IMR-90 (cell line): ENCODE measurements at regions not wholly inside any gene's neighbourhood (a gene's known extent, or its start where the extent isn't known, plus 50 kb on each side); places are given as distances from the start of the nearest gene placed in this dataset.

Experiments used
- ATAC-seq: fragments of 200-7000 bp; cut with Tn5 transposase; 2 replicates; pipeline ENCODE4 v1.9.1; 2020; ENCODE audit warnings: low read depth, mild to moderate bottlenecking, moderate library complexity
- BruUV-seq: library from RNA; stranded (reverse); fragments of 400-500 nt; replicated peaks from 2 replicates; lab custom pipeline; 2021; lab: Mats Ljungman, UMichigan
- CTCF ChIA-PET: fragments of 300-600 bp; formaldehyde crosslinking; extraction: SDS; loops from one replicate; lab custom pipeline; 2021; ENCODE audit warnings: antibody characterized with exemption; lab: Yijun Ruan, JAX
- POLR2A ChIA-PET: fragments of 300-600 bp; sonication (Branson Sonifier 250); formaldehyde crosslinking; loops from one replicate; lab custom pipeline; 2022; ENCODE audit warnings: antibody characterized with exemption; ENCODE audit not compliant: unreplicated experiment; lab: Charles Lee
- DNase-seq: peaks from one replicate; pipeline ENCODE4 v3.0.0; 2013
- H2AFZ ChIP-seq: replicated peaks from 2 replicates; pipeline ENCODE3; 2013; ENCODE audit warnings: low read length, mild to moderate bottlenecking; ENCODE audit not compliant: poor library complexity
- H2AK5ac ChIP-seq: 2 replicates; pipeline ENCODE4 v1.6.1; 2013; ENCODE audit warnings: low read depth, low read length, inconsistent platforms
- H2AK9ac ChIP-seq: replicated peaks from 2 replicates; pipeline ENCODE3; 2013; ENCODE audit warnings: mild to moderate bottlenecking, low read depth, low read length, moderate library complexity; ENCODE audit not compliant: poor library complexity
- H2BK120ac ChIP-seq: 2 replicates; pipeline ENCODE4 v1.6.1; 2013; ENCODE audit warnings: low read depth, low read length, inconsistent platforms
- H2BK15ac ChIP-seq: 3 replicates; pipeline ENCODE4 v1.6.1; 2013; ENCODE audit warnings: low read depth, low read length, inconsistent platforms
- H2BK20ac ChIP-seq: 2 replicates; pipeline ENCODE4 v1.6.1; 2013; ENCODE audit warnings: low read depth, mild to moderate bottlenecking, inconsistent platforms, low read length, moderate library complexity
- H2BK5ac ChIP-seq: 2 replicates; pipeline ENCODE4 v1.6.1; 2013; ENCODE audit warnings: mild to moderate bottlenecking, low read depth, low read length, inconsistent platforms; ENCODE audit not compliant: poor library complexity, severe bottlenecking
- H3K14ac ChIP-seq: replicated peaks from 2 replicates; pipeline ENCODE4 v1.6.1; 2013; ENCODE audit warnings: low read depth, low read length, inconsistent platforms
- H3K18ac ChIP-seq: 2 replicates; pipeline ENCODE4 v1.6.1; 2013; ENCODE audit warnings: low read depth, low read length, control low read depth
- H3K23ac ChIP-seq: 2 replicates; pipeline ENCODE4 v1.6.1; 2013; ENCODE audit warnings: low read depth, low read length, inconsistent platforms
- H3K27ac ChIP-seq: 2 replicates; pipeline ENCODE4 v1.5.1; 2013; ENCODE audit warnings: mild to moderate bottlenecking, control low read depth, low read length; ENCODE audit not compliant: insufficient read depth
- H3K27me3 ChIP-seq: 2 replicates; pipeline ENCODE4 v1.6.1; 2013; ENCODE audit warnings: low read length; ENCODE audit not compliant: control insufficient read depth, insufficient read depth
- H3K36me3 ChIP-seq: 2 replicates; pipeline ENCODE4 v1.6.1; 2013; ENCODE audit warnings: low read length, mixed read lengths; ENCODE audit not compliant: control insufficient read depth, insufficient read depth
- H3K4ac ChIP-seq: 2 replicates; pipeline ENCODE4 v1.6.1; 2013; ENCODE audit warnings: low read depth, low read length, inconsistent platforms
- H3K4me1 ChIP-seq: 2 replicates; pipeline ENCODE4 v1.6.1; 2013; ENCODE audit warnings: low read length, mixed read lengths; ENCODE audit not compliant: control insufficient read depth, insufficient read depth
- H3K4me2 ChIP-seq: 2 replicates; pipeline ENCODE4 v1.6.1; 2013; ENCODE audit warnings: low read depth, mild to moderate bottlenecking, control low read depth, low read length, moderate library complexity
- H3K4me3 ChIP-seq: 2 replicates; pipeline ENCODE4 v1.5.1; 2013; ENCODE audit warnings: low read depth, mild to moderate bottlenecking, control low read depth, low read length, moderate library complexity; ENCODE audit not compliant: insufficient read depth
- H3K56ac ChIP-seq: 2 replicates; pipeline ENCODE4 v1.6.1; 2013; ENCODE audit warnings: low read length, inconsistent platforms; ENCODE audit not compliant: insufficient read depth; ENCODE audit errors: extremely low read depth
- H3K79me1 ChIP-seq, 2 experiments: 2 replicates each; pipeline ENCODE4 v1.6.1; 2013; ENCODE audit warnings: low read length in 2 of 2, inconsistent platforms in 1 of 2, low read depth in 1 of 2
- H3K9ac ChIP-seq: 2 replicates; pipeline ENCODE4 v1.6.1; 2013; ENCODE audit warnings: low read depth, low read length, control low read depth
- H3K9me1 ChIP-seq: 2 replicates; pipeline ENCODE4 v1.6.1; 2013; ENCODE audit warnings: low read length, inconsistent platforms; ENCODE audit not compliant: insufficient read depth
- H3K9me3 ChIP-seq: 2 replicates; pipeline ENCODE4 v1.6.1; 2013; ENCODE audit warnings: low read length; ENCODE audit not compliant: control insufficient read depth, insufficient read depth
- H4K20me1 ChIP-seq: 2 replicates; pipeline ENCODE4 v1.6.1; 2013; ENCODE audit warnings: low read length, inconsistent platforms; ENCODE audit not compliant: insufficient read depth
- H4K5ac ChIP-seq: 2 replicates; pipeline ENCODE4 v1.6.1; 2013; ENCODE audit warnings: mild to moderate bottlenecking, low read depth, low read length, control low read depth
- H4K8ac ChIP-seq, 2 experiments: 2 replicates each; pipeline ENCODE4 v1.6.1; 2013; ENCODE audit warnings: low read depth in 2 of 2, low read length in 2 of 2, control low read depth in 1 of 2, inconsistent platforms in 1 of 2
- H4K91ac ChIP-seq: 2 replicates; pipeline ENCODE4 v1.6.1; 2013; ENCODE audit warnings: low read depth, low read length, inconsistent platforms; ENCODE audit not compliant: insufficient read depth
- CEBPB ChIP-seq: IDR thresholded peaks from 2 replicates; pipeline ENCODE4 v1.6.1; 2012; ENCODE audit warnings: low read depth, low read length, improper control_type of control experiment
- MAFK ChIP-seq: IDR thresholded peaks from 2 replicates; pipeline ENCODE4 v1.6.1; 2012; ENCODE audit warnings: low read depth, low read length, improper control_type of control experiment
- POLR2A ChIP-seq: IDR thresholded peaks from 2 replicates; pipeline ENCODE4 v1.6.1; 2012; ENCODE audit warnings: mild to moderate bottlenecking, low read depth, low read length
- RAD21 ChIP-seq: IDR thresholded peaks from 2 replicates; pipeline ENCODE4 v1.6.1; 2012; ENCODE audit warnings: low read length, improper control_type of control experiment
- RCOR1 ChIP-seq: IDR thresholded peaks from 2 replicates; pipeline ENCODE4 v1.6.1; 2012; ENCODE audit warnings: mild to moderate bottlenecking, low read length, improper control_type of control experiment; ENCODE audit not compliant: insufficient replicate concordance
- RFX5 ChIP-seq: IDR thresholded peaks from 2 replicates; pipeline ENCODE4 v1.8.0; 2012; ENCODE audit warnings: low read depth, mild to moderate bottlenecking, low read length, moderate library complexity
- WGBS, 2 experiments: methylation state at CpG; one replicate each; pipeline versions ENCODE4 v1.1.5 to v1.1.7; 2013; ENCODE audit warnings: missing lambda C conversion rate in 2 of 2; ENCODE audit not compliant: insufficient read length in 1 of 2; ENCODE audit errors: extremely low coverage in 2 of 2; 5-methylcytosine and 5-hydroxymethylcytosine counted together
- dilution Hi-C: fragments of 300-500 bp; cut with HindIII; formaldehyde crosslinking; loops from one replicate; pipeline ENCODE4 v1.14.3; 2018; ENCODE audit warnings: low sequenced_read_pairs; ENCODE audit not compliant: unreplicated experiment
- in situ Hi-C: fragments of 300-500 bp; cut with MboI; formaldehyde crosslinking; loops from 3 replicates; pipeline ENCODE4 v1.14.3; 2019; ENCODE audit warnings: low sequenced_read_pairs, inconsistent platforms, mixed read lengths
- intact Hi-C: fragments of 100-400 bp; cut with micrococcal nuclease; formaldehyde crosslinking; loops from 2 replicates; pipeline ENCODE4 v1.10.0; 2022

DNA sequence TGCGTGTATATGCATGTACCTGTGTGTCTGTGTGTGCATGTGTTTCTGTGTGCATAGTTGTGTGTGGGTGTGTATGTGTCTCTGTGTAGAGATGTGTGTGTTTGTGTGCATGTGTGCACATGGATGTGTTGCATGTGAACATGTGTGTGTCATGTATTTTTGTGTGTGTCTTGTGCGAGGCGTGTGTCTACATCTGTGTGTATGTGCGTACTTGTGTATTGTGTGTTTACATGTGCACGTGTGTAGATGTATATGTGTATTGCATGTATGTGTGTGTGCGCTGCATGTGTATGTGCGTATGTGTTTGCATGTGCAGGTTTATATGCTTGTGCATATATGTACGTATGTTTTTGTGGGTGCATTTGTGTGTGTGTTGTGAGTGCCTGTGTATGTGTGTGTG lies 735.2 kb downstream of the GALR1 start:
- Histone ChIP-seq H2BK20ac (no peak overlapping the region), H3K56ac (no peak overlapping the region), H3K4me3 (no peak overlapping the region), H3K9me1 (no peaks in the 10 kb centered on the region), H4K20me1 (no peaks in the 10 kb centered on the region), H3K36me3 (no peaks in the 10 kb centered on the region), H4K91ac (no peak overlapping the region), H3K4me2 (no peak overlapping the region), H4K8ac (no peak overlapping the region), H4K5ac (no peak overlapping the region), H3K23ac (no peak overlapping the region), H2AK5ac (no peak overlapping the region), H3K4ac (no peak overlapping the region), H3K27me3 (no peaks in the 10 kb centered on the region), H3K79me1 (no peaks in the 10 kb centered on the region), H3K18ac (no peak overlapping the region), H3K9ac (no peak overlapping the region), H2AFZ (no peak overlapping the region), H2AK9ac (no peak overlapping the region), H3K4me1 (no peaks in the 10 kb centered on the region), H3K14ac (no peak overlapping the region), H2BK15ac (no peak overlapping the region), H2BK120ac (no peak overlapping the region), H3K9me3 (peaks cover 31% of the 10 kb centered on the region), H3K27ac (no peak overlapping the region), H2BK5ac (no peak overlapping the region)
- 85% methylated on average over 7 of the region's 8 CpGs; no CpG with 5 or more reads in 1 of the 2 experiments for WGBS, 2 experiments
- dilution Hi-C loops: no loop called here
- intact Hi-C loops: no loop called here
- POLR2A ChIA-PET: no interaction called here
- TF ChIP-seq RCOR1 (no peak), MAFK (no peak), POLR2A (no peak), RAD21 (no peak), RFX5 (no peak), CEBPB (no peak)
- ATAC-seq (no peak), DNase-seq (no peak)
- in situ Hi-C loops: no loop called here
- CTCF ChIA-PET: no interaction called here
- no TSS peak for BruUV-seq
